ENCODE measurements at regions not wholly inside any gene's neighbourhood (a gene's known extent, or its start where the extent isn't known, plus 50 kb on each side); places are given as distances from the start of the nearest gene placed in this dataset.

DNA sequence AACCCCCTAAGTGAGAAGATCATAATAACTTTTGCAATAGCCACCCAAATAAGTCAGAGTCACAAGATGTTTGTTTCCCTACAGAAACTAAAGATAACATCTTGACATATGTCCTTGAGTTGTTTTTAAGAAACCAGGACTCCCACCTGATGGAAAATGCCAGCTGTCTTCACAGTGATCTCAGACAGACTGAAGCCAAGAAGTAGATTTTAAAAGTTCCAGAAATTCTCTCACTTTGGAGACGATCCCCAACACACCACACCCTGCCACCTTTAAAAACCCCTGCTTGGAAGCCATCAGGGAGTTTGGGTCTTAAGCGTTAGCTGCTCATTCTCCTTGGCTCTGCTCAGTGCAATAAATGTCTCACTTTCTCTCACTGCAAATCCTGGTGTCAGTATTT, 63.0 kb downstream of the GPR6 start:
- no peak for TF ChIP-seq CTCF (IDR thresholded peaks at IDR 0.05)
- TF ChIP-seq POLR2A (IDR thresholded peaks at IDR 0.05), result no peak
